ENCODE measurements at regions not wholly inside any gene's neighbourhood (a gene's known extent, or its start where the extent isn't known, plus 50 kb on each side); places are given as distances from the start of the nearest gene placed in this dataset.

DNA sequence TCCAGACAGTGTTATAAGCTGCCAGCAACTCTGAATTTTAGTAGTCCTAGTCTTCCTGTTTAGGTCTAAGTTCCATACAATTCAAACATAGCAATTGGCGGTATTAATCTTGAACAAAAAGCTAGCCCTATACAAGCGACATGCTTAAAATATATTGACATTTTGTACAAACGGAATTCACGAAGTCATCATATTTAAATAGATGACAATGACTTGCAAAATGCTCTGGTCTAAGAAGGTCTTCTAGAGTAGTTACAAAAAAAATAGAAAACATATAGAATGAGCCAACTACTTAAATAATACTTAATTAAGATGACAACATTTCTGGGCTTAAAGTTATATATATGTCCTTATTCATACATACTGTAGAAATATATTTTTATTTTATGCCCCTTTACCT lies 446.6 kb downstream of the ANKRD7 start:
- TF ChIP-seq, protein P1, sequence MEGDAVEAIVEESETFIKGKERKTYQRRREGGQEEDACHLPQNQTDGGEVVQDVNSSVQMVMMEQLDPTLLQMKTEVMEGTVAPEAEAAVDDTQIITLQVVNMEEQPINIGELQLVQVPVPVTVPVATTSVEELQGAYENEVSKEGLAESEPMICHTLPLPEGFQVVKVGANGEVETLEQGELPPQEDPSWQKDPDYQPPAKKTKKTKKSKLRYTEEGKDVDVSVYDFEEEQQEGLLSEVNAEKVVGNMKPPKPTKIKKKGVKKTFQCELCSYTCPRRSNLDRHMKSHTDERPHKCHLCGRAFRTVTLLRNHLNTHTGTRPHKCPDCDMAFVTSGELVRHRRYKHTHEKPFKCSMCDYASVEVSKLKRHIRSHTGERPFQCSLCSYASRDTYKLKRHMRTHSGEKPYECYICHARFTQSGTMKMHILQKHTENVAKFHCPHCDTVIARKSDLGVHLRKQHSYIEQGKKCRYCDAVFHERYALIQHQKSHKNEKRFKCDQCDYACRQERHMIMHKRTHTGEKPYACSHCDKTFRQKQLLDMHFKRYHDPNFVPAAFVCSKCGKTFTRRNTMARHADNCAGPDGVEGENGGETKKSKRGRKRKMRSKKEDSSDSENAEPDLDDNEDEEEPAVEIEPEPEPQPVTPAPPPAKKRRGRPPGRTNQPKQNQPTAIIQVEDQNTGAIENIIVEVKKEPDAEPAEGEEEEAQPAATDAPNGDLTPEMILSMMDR (IDR thresholded peaks at IDR 0.05; ENCODE audit: low read depth, low read length, missing input control): no peak
- TF ChIP-seq JUND (IDR thresholded peaks at IDR 0.05) (no peak), RAD21 (IDR thresholded peaks at IDR 0.05) (no peak), RXRA (IDR thresholded peaks at IDR 0.05) (no peak)
- TF ChIP-seq, protein P2, sequence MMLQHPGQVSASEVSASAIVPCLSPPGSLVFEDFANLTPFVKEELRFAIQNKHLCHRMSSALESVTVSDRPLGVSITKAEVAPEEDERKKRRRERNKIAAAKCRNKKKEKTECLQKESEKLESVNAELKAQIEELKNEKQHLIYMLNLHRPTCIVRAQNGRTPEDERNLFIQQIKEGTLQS (IDR thresholded peaks at IDR 0.05): no peak
- TF ChIP-seq, protein P3, sequence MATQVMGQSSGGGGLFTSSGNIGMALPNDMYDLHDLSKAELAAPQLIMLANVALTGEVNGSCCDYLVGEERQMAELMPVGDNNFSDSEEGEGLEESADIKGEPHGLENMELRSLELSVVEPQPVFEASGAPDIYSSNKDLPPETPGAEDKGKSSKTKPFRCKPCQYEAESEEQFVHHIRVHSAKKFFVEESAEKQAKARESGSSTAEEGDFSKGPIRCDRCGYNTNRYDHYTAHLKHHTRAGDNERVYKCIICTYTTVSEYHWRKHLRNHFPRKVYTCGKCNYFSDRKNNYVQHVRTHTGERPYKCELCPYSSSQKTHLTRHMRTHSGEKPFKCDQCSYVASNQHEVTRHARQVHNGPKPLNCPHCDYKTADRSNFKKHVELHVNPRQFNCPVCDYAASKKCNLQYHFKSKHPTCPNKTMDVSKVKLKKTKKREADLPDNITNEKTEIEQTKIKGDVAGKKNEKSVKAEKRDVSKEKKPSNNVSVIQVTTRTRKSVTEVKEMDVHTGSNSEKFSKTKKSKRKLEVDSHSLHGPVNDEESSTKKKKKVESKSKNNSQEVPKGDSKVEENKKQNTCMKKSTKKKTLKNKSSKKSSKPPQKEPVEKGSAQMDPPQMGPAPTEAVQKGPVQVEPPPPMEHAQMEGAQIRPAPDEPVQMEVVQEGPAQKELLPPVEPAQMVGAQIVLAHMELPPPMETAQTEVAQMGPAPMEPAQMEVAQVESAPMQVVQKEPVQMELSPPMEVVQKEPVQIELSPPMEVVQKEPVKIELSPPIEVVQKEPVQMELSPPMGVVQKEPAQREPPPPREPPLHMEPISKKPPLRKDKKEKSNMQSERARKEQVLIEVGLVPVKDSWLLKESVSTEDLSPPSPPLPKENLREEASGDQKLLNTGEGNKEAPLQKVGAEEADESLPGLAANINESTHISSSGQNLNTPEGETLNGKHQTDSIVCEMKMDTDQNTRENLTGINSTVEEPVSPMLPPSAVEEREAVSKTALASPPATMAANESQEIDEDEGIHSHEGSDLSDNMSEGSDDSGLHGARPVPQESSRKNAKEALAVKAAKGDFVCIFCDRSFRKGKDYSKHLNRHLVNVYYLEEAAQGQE (IDR thresholded peaks at IDR 0.05): no peak
- TF ChIP-seq, protein P4, sequence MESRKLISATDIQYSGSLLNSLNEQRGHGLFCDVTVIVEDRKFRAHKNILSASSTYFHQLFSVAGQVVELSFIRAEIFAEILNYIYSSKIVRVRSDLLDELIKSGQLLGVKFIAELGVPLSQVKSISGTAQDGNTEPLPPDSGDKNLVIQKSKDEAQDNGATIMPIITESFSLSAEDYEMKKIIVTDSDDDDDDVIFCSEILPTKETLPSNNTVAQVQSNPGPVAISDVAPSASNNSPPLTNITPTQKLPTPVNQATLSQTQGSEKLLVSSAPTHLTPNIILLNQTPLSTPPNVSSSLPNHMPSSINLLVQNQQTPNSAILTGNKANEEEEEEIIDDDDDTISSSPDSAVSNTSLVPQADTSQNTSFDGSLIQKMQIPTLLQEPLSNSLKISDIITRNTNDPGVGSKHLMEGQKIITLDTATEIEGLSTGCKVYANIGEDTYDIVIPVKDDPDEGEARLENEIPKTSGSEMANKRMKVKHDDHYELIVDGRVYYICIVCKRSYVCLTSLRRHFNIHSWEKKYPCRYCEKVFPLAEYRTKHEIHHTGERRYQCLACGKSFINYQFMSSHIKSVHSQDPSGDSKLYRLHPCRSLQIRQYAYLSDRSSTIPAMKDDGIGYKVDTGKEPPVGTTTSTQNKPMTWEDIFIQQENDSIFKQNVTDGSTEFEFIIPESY (IDR thresholded peaks at IDR 0.05): no peak

All from liver (tissue), 3 donors.